ENCODE measurements at regions not wholly inside any gene's neighbourhood (a gene's known extent, or its start where the extent isn't known, plus 50 kb on each side); places are given as distances from the start of the nearest gene placed in this dataset.

DNA sequence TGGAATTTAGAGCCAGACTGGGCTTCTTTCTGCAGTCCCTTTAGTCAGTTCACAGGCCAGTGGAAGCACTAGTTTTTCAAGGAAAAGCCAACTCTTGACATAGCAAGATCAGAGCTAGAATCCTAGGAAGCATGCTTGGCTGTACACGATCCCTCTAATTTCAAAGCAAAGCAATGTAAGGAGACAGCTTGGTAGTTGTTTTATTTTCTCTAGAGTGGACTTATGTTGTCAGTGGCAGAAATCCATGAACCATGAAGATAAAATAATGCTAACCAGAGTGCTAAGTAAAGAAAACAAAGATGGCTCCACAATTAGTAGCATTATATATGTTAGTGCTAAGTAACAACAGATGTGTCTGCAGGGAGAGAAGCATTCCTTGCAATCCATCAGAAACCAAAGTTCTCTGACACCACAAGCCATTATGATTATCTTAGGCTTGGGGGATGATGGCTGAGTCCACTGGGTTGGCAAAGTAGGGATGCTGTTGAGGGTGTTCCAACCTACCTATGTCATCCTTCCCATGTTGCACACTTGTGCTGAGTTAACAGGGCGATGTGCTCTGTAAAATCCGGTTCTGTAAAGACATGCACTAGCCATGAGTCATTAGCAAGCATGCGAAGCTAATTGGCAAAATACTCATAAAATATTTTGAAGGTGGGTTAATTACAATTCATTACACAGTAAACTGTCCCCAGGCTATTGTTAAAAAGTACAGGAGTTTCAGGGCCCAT is 115.2 kb downstream of the BMP2 start:
- Histone ChIP-seq H3K36me3 (ENCODE audit: insufficient read depth, low read length) (no peaks in the 10 kb centered on the region), H3K4me3 (ENCODE audit: low read depth, low read length) (no peak overlapping the region), H3K4me1 (ENCODE audit: control insufficient read depth, insufficient read depth, low read length, unreplicated experiment) (no peaks in the 10 kb centered on the region), H3K27me3 (ENCODE audit: insufficient read depth, low read length) (no peaks in the 10 kb centered on the region), H3K79me2 (ENCODE audit: control insufficient read depth, insufficient read depth, low read length, unreplicated experiment) (no peaks in the 10 kb centered on the region), H3K27ac (ENCODE audit: low read depth, low read length) (no peak overlapping the region), H2AFZ (ENCODE audit: low read length, unreplicated experiment) (no peak overlapping the region)

GRCh38 chr20:6884114-6884513 is 116.6 kb downstream of the BMP2 start:
- Histone ChIP-seq H3K4me1 (ENCODE audit: control insufficient read depth, insufficient read depth, low read length, unreplicated experiment) (no peaks in the 10 kb centered on the region), H3K36me3 (ENCODE audit: insufficient read depth, low read length) (no peaks in the 10 kb centered on the region), H3K27ac (ENCODE audit: low read depth, low read length) (no peak overlapping the region), H3K4me3 (ENCODE audit: low read depth, low read length) (no peak overlapping the region), H2AFZ (ENCODE audit: low read length, unreplicated experiment) (no peak overlapping the region), H3K27me3 (ENCODE audit: insufficient read depth, low read length) (no peaks in the 10 kb centered on the region), H3K79me2 (ENCODE audit: control insufficient read depth, insufficient read depth, low read length, unreplicated experiment) (no peaks in the 10 kb centered on the region)

DNA sequence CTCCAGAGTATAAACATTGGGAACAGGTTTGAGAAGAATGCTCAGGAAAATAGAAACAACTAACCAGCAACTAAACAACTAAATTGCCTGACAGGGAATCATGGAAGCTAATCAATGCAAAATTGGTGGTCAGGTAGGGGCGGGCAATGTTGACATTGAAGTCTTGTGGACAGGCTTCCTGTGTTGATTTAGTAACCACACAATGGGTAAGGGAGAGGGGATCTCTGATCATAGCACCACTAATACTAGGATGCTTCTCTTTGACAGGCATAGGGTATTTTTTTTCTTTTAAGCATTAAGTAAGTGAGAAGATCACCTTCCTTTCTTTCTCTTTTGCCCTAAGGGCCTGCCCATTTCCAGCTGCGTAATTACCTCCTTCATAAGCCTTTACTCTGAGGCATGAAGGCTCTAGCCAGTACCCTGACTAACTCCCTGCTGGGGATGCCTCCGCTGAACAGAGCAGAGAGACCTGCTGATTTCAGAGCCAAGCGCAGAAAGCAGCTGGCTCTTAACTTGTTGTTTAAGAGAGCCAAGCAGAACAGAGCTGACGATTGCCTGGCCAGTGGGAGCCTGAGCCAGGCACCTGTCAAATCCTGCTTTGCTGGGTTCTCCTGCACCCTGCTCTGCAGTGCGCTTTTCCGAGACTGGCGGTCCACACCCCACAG is 118.7 kb downstream of the BMP2 start:
- H3K4me1 ChIP-seq (ENCODE audit: control insufficient read depth, insufficient read depth, low read length, unreplicated experiment) = no peaks in the 10 kb centered on the region
- no peaks in the 10 kb centered on the region for H3K27me3 ChIP-seq (ENCODE audit: insufficient read depth, low read length)
- H3K27ac ChIP-seq (ENCODE audit: low read depth, low read length) = no peak overlapping the region
- H3K79me2 ChIP-seq (ENCODE audit: control insufficient read depth, insufficient read depth, low read length, unreplicated experiment) = no peaks in the 10 kb centered on the region
- no peak overlapping the region for H2AFZ ChIP-seq (ENCODE audit: low read length, unreplicated experiment)
- H3K36me3 ChIP-seq (ENCODE audit: insufficient read depth, low read length) = no peaks in the 10 kb centered on the region
- H3K4me3 ChIP-seq (ENCODE audit: low read depth, low read length) = no peak overlapping the region

- Histone ChIP-seq H3K79me2 (ENCODE audit: control insufficient read depth, insufficient read depth, low read length, unreplicated experiment) (no peaks in the 10 kb centered on the region), H3K27me3 (ENCODE audit: insufficient read depth, low read length) (no peaks in the 10 kb centered on the region), H3K4me3 (ENCODE audit: low read depth, low read length) (no peak overlapping the region), H3K27ac (ENCODE audit: low read depth, low read length) (no peak overlapping the region), H3K4me1 (ENCODE audit: control insufficient read depth, insufficient read depth, low read length, unreplicated experiment) (no peaks in the 10 kb centered on the region), H2AFZ (ENCODE audit: low read length, unreplicated experiment) (no peak overlapping the region), H3K36me3 (ENCODE audit: insufficient read depth, low read length) (no peaks in the 10 kb centered on the region)
Observed at GRCh38 chr20:6887966-6888365, 120.5 kb downstream of the BMP2 start.

DNA sequence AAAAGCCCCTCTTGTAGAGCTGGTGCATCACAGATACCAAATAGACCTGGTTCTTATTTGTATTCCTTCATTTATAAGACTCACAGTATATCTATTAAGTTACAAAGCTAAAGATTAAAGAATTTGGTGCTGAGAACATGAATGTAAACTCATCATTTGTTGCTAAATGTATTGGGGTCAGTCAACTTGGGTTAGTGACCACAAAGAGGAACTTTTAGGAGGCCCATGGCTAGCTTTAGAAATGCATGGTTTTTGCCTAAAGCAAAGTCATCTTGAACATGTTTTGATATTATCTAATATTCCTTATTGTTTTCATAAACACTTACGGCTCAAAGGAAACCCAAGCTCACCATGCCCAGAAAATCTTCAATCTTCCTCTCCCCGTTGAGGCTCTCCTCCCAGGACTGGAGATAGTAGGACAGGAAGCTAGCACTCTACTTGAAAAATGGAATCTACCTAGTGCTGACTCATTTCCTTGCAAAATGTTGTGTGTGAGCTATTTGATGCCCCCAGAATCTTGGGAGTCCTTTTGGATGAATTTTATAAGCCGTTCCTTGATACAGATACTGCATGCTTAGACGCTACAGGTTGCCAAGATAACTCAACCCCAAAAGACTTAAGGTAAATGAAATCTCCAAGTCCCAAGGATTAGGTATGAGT is 121.4 kb downstream of the BMP2 start:
- Histone ChIP-seq H3K79me2 (ENCODE audit: control insufficient read depth, insufficient read depth, low read length, unreplicated experiment) (no peaks in the 10 kb centered on the region), H2AFZ (ENCODE audit: low read length, unreplicated experiment) (no peak overlapping the region), H3K4me1 (ENCODE audit: control insufficient read depth, insufficient read depth, low read length, unreplicated experiment) (no peaks in the 10 kb centered on the region)

GRCh38 chr20:6892724-6893123 is 125.2 kb downstream of the BMP2 start:
- Histone ChIP-seq H3K79me2 (ENCODE audit: control insufficient read depth, insufficient read depth, low read length, unreplicated experiment) (no peaks in the 10 kb centered on the region), H3K27me3 (ENCODE audit: insufficient read depth, low read length) (no peaks in the 10 kb centered on the region)

More for the DNA sequence above, 121.4 kb downstream of the BMP2 start:
- no peaks in the 10 kb centered on the region for H3K36me3 ChIP-seq (ENCODE audit: insufficient read depth, low read length)
- H3K27me3 ChIP-seq (ENCODE audit: insufficient read depth, low read length) = no peaks in the 10 kb centered on the region
- H3K27ac ChIP-seq (ENCODE audit: low read depth, low read length) = no peak overlapping the region
- no peak overlapping the region for H3K4me3 ChIP-seq (ENCODE audit: low read depth, low read length)

DNA sequence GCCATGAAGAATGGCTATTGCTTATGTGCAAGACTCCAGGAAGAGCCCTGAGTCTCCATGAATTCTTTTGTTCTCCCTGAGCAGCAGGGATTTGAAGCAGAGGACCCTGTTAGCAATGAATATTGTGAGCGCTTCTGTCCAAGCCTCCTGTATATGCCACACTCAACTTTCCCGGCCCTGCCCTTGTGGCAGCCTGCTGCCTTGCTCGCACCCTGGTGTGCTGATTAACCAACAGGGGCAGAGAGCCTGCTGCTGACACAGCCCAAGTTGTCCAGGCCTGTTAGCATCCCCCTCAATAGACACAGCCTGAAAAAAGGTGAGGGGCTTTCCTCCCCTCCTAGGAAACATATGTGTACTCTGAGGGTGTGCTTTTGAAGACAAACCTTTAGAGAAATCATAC is 131.4 kb downstream of the BMP2 start:
- H3K36me3 ChIP-seq (ENCODE audit: insufficient read depth, low read length) = no peaks in the 10 kb centered on the region
- H3K4me3 ChIP-seq (ENCODE audit: low read depth, low read length) = no peak overlapping the region
- H3K27ac ChIP-seq (ENCODE audit: low read depth, low read length) = no peak overlapping the region
- H3K27me3 ChIP-seq (ENCODE audit: insufficient read depth, low read length) = no peaks in the 10 kb centered on the region; the same call in 1 of the 2 replicates
- H2AFZ ChIP-seq (ENCODE audit: low read length, unreplicated experiment) = no peak overlapping the region
- H3K4me1 ChIP-seq (ENCODE audit: control insufficient read depth, insufficient read depth, low read length, unreplicated experiment) = no peaks in the 10 kb centered on the region
- H3K79me2 ChIP-seq (ENCODE audit: control insufficient read depth, insufficient read depth, low read length, unreplicated experiment) = no peaks in the 10 kb centered on the region

More at GRCh38 chr20:6892724-6893123, 125.2 kb downstream of the BMP2 start:
- Histone ChIP-seq H3K4me3 (ENCODE audit: low read depth, low read length) (no peak overlapping the region), H2AFZ (ENCODE audit: low read length, unreplicated experiment) (no peak overlapping the region), H3K36me3 (ENCODE audit: insufficient read depth, low read length) (no peaks in the 10 kb centered on the region), H3K27ac (ENCODE audit: low read depth, low read length) (no peak overlapping the region), H3K4me1 (ENCODE audit: control insufficient read depth, insufficient read depth, low read length, unreplicated experiment) (no peaks in the 10 kb centered on the region)

GRCh38 chr20:6906871-6907270 is 139.4 kb downstream of the BMP2 start:
- no peaks in the 10 kb centered on the region for H3K79me2 ChIP-seq (ENCODE audit: control insufficient read depth, insufficient read depth, low read length, unreplicated experiment)
- H3K27ac ChIP-seq (ENCODE audit: low read depth, low read length) = no peak overlapping the region
- H3K27me3 ChIP-seq (ENCODE audit: insufficient read depth, low read length) = no peaks in the 10 kb centered on the region
- no peak overlapping the region for H2AFZ ChIP-seq (ENCODE audit: low read length, unreplicated experiment)
- no peaks in the 10 kb centered on the region for H3K4me1 ChIP-seq (ENCODE audit: control insufficient read depth, insufficient read depth, low read length, unreplicated experiment)
- no peaks in the 10 kb centered on the region for H3K36me3 ChIP-seq (ENCODE audit: insufficient read depth, low read length)
- H3K4me3 ChIP-seq (ENCODE audit: low read depth, low read length) = no peak overlapping the region

DNA sequence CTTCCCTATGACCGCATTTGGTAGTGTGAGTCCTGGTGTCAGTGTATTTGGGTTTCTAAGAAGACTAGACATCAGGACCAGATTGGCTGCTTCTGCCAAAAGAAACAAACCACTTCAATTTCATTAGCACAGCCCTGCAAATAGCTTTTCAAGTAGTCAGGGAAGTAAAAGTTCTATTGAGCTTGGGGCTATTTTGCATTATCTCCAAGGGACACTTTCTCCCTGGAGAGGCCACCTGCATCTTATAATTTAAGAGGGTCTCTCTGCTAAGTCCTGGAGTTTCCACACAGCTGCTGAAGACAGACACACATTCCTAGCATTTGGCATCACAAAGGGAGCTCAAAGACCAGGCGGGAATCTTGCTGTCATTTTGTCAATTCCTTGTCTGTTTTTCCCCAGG is 141.2 kb downstream of the BMP2 start:
- Histone ChIP-seq H3K27ac (ENCODE audit: low read depth, low read length) (no peak overlapping the region), H2AFZ (ENCODE audit: low read length, unreplicated experiment) (no peak overlapping the region), H3K36me3 (ENCODE audit: insufficient read depth, low read length) (no peaks in the 10 kb centered on the region), H3K79me2 (ENCODE audit: control insufficient read depth, insufficient read depth, low read length, unreplicated experiment) (no peaks in the 10 kb centered on the region), H3K27me3 (ENCODE audit: insufficient read depth, low read length) (no peaks in the 10 kb centered on the region), H3K4me3 (ENCODE audit: low read depth, low read length) (no peak overlapping the region), H3K4me1 (ENCODE audit: control insufficient read depth, insufficient read depth, low read length, unreplicated experiment) (no peaks in the 10 kb centered on the region)

DNA sequence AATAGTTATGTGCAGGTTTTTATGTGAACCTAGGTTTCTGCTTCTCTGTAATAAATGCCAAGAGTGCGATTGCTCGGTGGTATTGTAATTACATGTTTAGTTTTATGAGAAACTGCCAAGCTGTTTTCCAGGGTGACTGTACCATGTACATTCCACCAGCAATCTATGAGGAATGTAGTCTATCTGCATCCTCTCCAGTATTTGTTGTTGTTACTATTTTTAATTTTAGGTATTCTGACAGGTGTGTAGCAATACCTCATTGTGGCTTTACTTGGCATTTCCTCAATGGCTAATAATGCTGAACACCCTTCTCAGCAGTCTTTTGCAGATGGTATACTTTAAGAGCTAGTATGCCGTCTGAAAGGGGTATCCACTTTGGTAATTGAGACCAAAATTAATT is 142.1 kb downstream of the BMP2 start:
- Histone ChIP-seq H3K4me3 (ENCODE audit: low read depth, low read length) (no peak overlapping the region), H3K79me2 (ENCODE audit: control insufficient read depth, insufficient read depth, low read length, unreplicated experiment) (no peaks in the 10 kb centered on the region), H3K27me3 (ENCODE audit: insufficient read depth, low read length) (no peaks in the 10 kb centered on the region), H2AFZ (ENCODE audit: low read length, unreplicated experiment) (no peak overlapping the region), H3K4me1 (ENCODE audit: control insufficient read depth, insufficient read depth, low read length, unreplicated experiment) (no peaks in the 10 kb centered on the region), H3K36me3 (ENCODE audit: insufficient read depth, low read length) (no peaks in the 10 kb centered on the region), H3K27ac (ENCODE audit: low read depth, low read length) (no peak overlapping the region)

DNA sequence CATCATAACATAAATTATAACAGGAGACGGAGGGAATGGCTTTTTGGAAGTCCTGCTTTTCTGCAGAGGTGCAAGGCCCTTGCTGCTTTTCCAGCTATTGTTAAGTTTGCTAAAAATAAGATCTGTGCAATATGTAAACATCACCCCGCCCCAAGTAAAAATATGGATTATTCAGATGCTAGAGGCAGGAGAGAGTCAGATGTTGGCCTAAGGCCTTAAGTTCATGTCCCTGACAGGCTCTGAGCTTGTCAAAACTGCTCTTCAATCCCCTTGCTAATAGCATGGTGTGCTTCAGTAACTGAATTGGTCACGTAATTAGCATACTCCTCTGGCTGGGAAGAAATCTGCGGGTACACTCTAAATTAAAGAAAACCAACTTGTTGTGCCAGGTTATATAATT is 147.5 kb downstream of the BMP2 start:
- Histone ChIP-seq H3K79me2 (ENCODE audit: control insufficient read depth, insufficient read depth, low read length, unreplicated experiment) (no peaks in the 10 kb centered on the region), H3K36me3 (ENCODE audit: insufficient read depth, low read length) (no peaks in the 10 kb centered on the region), H2AFZ (ENCODE audit: low read length, unreplicated experiment) (no peak overlapping the region), H3K4me1 (ENCODE audit: control insufficient read depth, insufficient read depth, low read length, unreplicated experiment) (no peaks in the 10 kb centered on the region), H3K27me3 (ENCODE audit: insufficient read depth, low read length) (no peaks in the 10 kb centered on the region), H3K4me3 (ENCODE audit: low read depth, low read length) (no peak overlapping the region), H3K27ac (ENCODE audit: low read depth, low read length) (no peak overlapping the region)
